Liver (tissue), 8 donors: ENCODE measurements at regions not wholly inside any gene's neighbourhood (a gene's known extent, or its start where the extent isn't known, plus 50 kb on each side); places are given as distances from the start of the nearest gene placed in this dataset.

ENCODE experiments used
- DNase-seq: peaks from one replicate; pipeline ENCODE4 v3.0.0-alpha.2; 2017; ENCODE audit warnings: low spot score
- H3K27ac ChIP-seq, 2 donors: one replicate each; pipeline ENCODE4 v1.7.0; 2013; ENCODE audit warnings: inconsistent platforms in 2 of 2, low read length in 2 of 2, control low read depth in 1 of 2, low read depth in 1 of 2, mild to moderate bottlenecking in 1 of 2
- H3K27me3 ChIP-seq, 4 donors: one replicate each; pipeline versions ENCODE4 v1.6.1 to v1.7.0; 2013; ENCODE audit warnings: low read length in 3 of 4, inconsistent platforms in 1 of 4, mild to moderate bottlenecking in 1 of 4, moderate library complexity in 1 of 4; ENCODE audit not compliant: control insufficient read depth in 4 of 4, insufficient read depth in 4 of 4
- H3K36me3 ChIP-seq, 4 donors: one replicate each; pipeline versions ENCODE4 v1.6.1 to v1.7.0; 2013; ENCODE audit warnings: low read length in 3 of 4, mild to moderate bottlenecking in 3 of 4, low read depth in 1 of 4, moderate library complexity in 1 of 4; ENCODE audit not compliant: control insufficient read depth in 4 of 4, insufficient read depth in 3 of 4
- H3K4me1 ChIP-seq, 4 donors: one replicate each; pipeline versions ENCODE4 v1.6.1 to v1.7.0; 2013; ENCODE audit warnings: low read length in 3 of 4, mild to moderate bottlenecking in 3 of 4, moderate library complexity in 1 of 4; ENCODE audit not compliant: control insufficient read depth in 4 of 4, insufficient read depth in 4 of 4
- H3K4me3 ChIP-seq, 3 donors: one replicate each; pipeline versions ENCODE4 v1.6.1 to v1.7.0; 2013; ENCODE audit warnings: low read length in 3 of 3, control low read depth in 1 of 3, low read depth in 1 of 3, mild to moderate bottlenecking in 1 of 3
- H3K9ac ChIP-seq, 2 donors: one replicate each; pipeline ENCODE4 v1.7.0; 2013; ENCODE audit warnings: low read length in 2 of 2, mild to moderate bottlenecking in 2 of 2, moderate library complexity in 2 of 2, control low read depth in 1 of 2, low read depth in 1 of 2
- H3K9me3 ChIP-seq, 4 donors: one replicate each; pipeline versions ENCODE4 v1.6.1 to v1.7.0; 2013; ENCODE audit warnings: low read length in 3 of 4; ENCODE audit not compliant: control insufficient read depth in 4 of 4
- EGR1 ChIP-seq, 2 donors: IDR thresholded peaks; 2 replicates each; pipeline ENCODE4 v1.6.1; 2016 to 2018; ENCODE audit warnings: antibody characterized with exemption in 2 of 2, low read depth in 2 of 2
- FOXA2 ChIP-seq: IDR thresholded peaks from 2 replicates; pipeline ENCODE4 v1.6.1; 2016; ENCODE audit warnings: antibody characterized with exemption
- GABPA ChIP-seq, 2 donors: IDR thresholded peaks in 1 of 2; conservative IDR thresholded peaks in 1 of 2; 2 replicates each; pipeline ENCODE4 v1.6.1; 2016; ENCODE audit warnings: antibody characterized with exemption in 2 of 2, mild to moderate bottlenecking in 1 of 2, moderate library complexity in 1 of 2
- HNF4G ChIP-seq: IDR thresholded peaks from 2 replicates; pipeline ENCODE4 v1.6.1; 2016; ENCODE audit warnings: antibody characterized with exemption
- JUND ChIP-seq, 2 donors: IDR thresholded peaks; 2 replicates each; pipeline ENCODE4 v1.6.1; 2016; ENCODE audit warnings: antibody characterized with exemption in 2 of 2
- NR2F2 ChIP-seq: IDR thresholded peaks from 2 replicates; pipeline ENCODE4 v1.6.1; 2016; ENCODE audit warnings: antibody characterized with exemption
- RAD21 ChIP-seq, 2 donors: IDR thresholded peaks; 2 replicates each; pipeline ENCODE4 v1.6.1; 2016; ENCODE audit warnings: antibody characterized with exemption in 2 of 2, mild to moderate bottlenecking in 2 of 2
- REST ChIP-seq: IDR thresholded peaks from 2 replicates; pipeline ENCODE4 v1.6.1; 2016; ENCODE audit warnings: antibody characterized with exemption, mild to moderate bottlenecking
- SP1 ChIP-seq: IDR thresholded peaks from 2 replicates; pipeline ENCODE4 v1.6.1; 2018; ENCODE audit warnings: antibody characterized with exemption, mild to moderate bottlenecking
- TAF1 ChIP-seq: conservative IDR thresholded peaks from 2 replicates; pipeline ENCODE4 v1.6.1; 2016; ENCODE audit warnings: antibody characterized with exemption, mild to moderate bottlenecking
- ZBTB33 ChIP-seq: IDR thresholded peaks from 2 replicates; pipeline ENCODE4 v1.6.1; 2016; ENCODE audit warnings: antibody characterized with exemption
- WGBS: extraction: QIAGEN DNeasy Blood & Tissue Kit; methylation state at CpG from one replicate; pipeline ENCODE4 v1.1.7; 2013; 5-methylcytosine and 5-hydroxymethylcytosine counted together
- TF ChIP-seq, protein P1 (sequence below): IDR thresholded peaks from 2 replicates; pipeline ENCODE4 v1.6.1; 2016; ENCODE audit warnings: antibody characterized with exemption
- TF ChIP-seq, protein P2 (sequence below): fragments of 150-350 bp; IDR thresholded peaks from 2 replicates; pipeline ENCODE4 v1.5.1; 2017; ENCODE audit warnings: improper control_type of control experiment, low read depth, low read length; ENCODE audit not compliant: missing input control
- TF ChIP-seq, protein P3 (sequence below): IDR thresholded peaks from 2 replicates; pipeline ENCODE4 v1.6.1; 2016; ENCODE audit warnings: antibody characterized with exemption
- donor health status: healthy.
- donor health status: healthy.
- donor health status: healthy.
- donor health status: healthy.
- donor health status: healthy.

DNA sequence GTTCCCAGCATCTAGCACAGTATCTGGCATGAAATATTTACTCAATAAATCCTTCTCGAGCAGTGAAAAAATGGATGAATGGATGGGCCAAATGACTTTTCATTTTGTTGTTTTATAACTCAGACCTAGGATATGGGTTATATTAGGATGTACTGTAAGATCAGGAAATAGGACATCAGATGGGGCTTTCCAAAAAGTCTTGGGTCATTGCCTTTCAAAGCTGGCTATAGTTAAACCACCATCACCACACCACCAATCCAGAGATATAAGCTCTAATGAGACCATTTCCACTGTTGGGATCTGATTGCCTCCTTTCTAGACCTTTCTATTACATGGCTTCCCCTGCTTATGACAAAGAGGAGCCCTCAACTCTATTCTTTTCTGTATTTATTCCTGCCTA, 525.0 kb upstream of the TCF4 start (continued):
- TF ChIP-seq REST (no peak), SP1 (no peak), FOXA2 (no peak)

DNA sequence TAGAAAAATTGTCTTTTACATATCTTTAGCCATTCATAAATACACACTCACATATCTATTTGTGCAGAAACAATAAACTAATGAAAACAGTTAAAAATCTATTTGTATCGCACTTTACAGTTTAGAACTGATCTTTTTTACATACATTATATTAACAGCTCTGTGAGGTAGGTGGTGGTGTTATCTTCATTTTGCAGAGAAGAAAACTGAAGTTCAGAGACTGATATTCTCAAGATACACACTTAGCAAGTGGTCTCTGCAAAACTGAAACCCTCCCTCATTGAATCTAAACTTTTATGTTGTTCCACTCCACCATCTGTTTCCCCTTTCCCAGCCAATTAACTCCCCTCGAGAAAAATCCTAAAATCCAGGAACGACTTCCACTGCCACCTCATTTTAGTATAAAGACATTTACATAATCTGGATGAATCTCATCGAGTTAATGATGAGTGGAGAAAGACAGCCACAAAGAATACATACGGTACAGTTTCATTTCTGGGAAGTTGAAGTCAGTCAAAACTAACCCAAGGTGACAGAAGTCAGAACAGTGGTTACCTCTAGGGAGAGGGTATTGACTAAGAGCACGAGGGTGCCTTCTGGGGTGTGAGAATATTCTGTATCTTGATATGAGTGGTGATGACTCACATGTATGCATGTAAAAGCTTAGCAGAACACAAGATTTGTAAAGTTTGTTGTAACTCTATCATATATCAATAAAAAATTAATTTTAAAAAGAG, 524.2 kb upstream of the TCF4 start:
- WGBS: 74% methylated on average over 6 of the region's 6 CpGs
- no peak overlapping the region for H3K4me3 ChIP-seq
- no peak overlapping the region for H3K27ac ChIP-seq
- H3K9me3 ChIP-seq: no peaks in the 10 kb centered on the region
- DNase-seq: no peak
- no peaks in the 10 kb centered on the region for H3K36me3 ChIP-seq
- H3K27me3 ChIP-seq: no peaks in the 10 kb centered on the region
- no peaks in the 10 kb centered on the region for H3K4me1 ChIP-seq
- TF ChIP-seq JUND (IDR thresholded peaks at IDR 0.05) (no peak), TAF1 (no peak), RAD21 (IDR thresholded peaks at IDR 0.05) (no peak), REST (no peak), ZBTB33 (no peak), GABPA (IDR thresholded peaks at IDR 0.05 in 1 of 2, conservative IDR thresholded peaks at IDR 0.05 in 1 of 2) (no peak), NR2F2 (no peak), EGR1 (IDR thresholded peaks at IDR 0.05; ENCODE audit: low read depth in 2 of 2) (no peak), FOXA2 (no peak), SP1 (no peak), HNF4G (no peak)
- TF ChIP-seq, protein P1, sequence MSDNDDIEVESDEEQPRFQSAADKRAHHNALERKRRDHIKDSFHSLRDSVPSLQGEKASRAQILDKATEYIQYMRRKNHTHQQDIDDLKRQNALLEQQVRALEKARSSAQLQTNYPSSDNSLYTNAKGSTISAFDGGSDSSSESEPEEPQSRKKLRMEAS: no peak
- TF ChIP-seq, protein P2, sequence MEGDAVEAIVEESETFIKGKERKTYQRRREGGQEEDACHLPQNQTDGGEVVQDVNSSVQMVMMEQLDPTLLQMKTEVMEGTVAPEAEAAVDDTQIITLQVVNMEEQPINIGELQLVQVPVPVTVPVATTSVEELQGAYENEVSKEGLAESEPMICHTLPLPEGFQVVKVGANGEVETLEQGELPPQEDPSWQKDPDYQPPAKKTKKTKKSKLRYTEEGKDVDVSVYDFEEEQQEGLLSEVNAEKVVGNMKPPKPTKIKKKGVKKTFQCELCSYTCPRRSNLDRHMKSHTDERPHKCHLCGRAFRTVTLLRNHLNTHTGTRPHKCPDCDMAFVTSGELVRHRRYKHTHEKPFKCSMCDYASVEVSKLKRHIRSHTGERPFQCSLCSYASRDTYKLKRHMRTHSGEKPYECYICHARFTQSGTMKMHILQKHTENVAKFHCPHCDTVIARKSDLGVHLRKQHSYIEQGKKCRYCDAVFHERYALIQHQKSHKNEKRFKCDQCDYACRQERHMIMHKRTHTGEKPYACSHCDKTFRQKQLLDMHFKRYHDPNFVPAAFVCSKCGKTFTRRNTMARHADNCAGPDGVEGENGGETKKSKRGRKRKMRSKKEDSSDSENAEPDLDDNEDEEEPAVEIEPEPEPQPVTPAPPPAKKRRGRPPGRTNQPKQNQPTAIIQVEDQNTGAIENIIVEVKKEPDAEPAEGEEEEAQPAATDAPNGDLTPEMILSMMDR: no peak
- TF ChIP-seq, protein P3, sequence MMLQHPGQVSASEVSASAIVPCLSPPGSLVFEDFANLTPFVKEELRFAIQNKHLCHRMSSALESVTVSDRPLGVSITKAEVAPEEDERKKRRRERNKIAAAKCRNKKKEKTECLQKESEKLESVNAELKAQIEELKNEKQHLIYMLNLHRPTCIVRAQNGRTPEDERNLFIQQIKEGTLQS: no peak
- H3K9ac ChIP-seq: no peak overlapping the region
